Body of pancreas (tissue), 4 donors: ENCODE measurements at regions not wholly inside any gene's neighbourhood (a gene's known extent, or its start where the extent isn't known, plus 50 kb on each side); places are given as distances from the start of the nearest gene placed in this dataset.
"Not testable (repeated sequence)": the region's sequence is repeated elsewhere in the genome, so short reads cannot be mapped to it uniquely, and the experiment has no call there.

Source experiments
- ATAC-seq: fragments of 150-250 bp; one replicate; pipeline ENCODE4 v1.9.1; 2016
- DNase-seq, 4 donors: peaks; one replicate each; pipeline ENCODE4 v3.0.0-alpha.2; 2019
- H3K27ac ChIP-seq, 4 donors: fragments of 200-600 bp; sonication (generic); 1 replicate in 3 of 4; 2 replicates in 1 of 4; pipeline versions ENCODE4 v1.5.1 to v1.6.1; 2016 to 2019; ENCODE audit warnings: mild to moderate bottlenecking in 1 of 4, mixed read lengths in 1 of 4, moderate library complexity in 1 of 4
- H3K27me3 ChIP-seq, 2 donors: fragments of 200-600 bp; sonication (generic); one replicate each; pipeline ENCODE4 v1.6.0; 2016; ENCODE audit warnings: mild to moderate bottlenecking in 1 of 2
- H3K36me3 ChIP-seq, 2 donors: fragments of 200-600 bp; sonication (generic); replicated peaks in 1 of 2; 2 replicates each; pipeline ENCODE4 v1.5.1; 2016; ENCODE audit warnings: low read depth in 2 of 2; ENCODE audit not compliant: insufficient read depth in 1 of 2
- H3K4me1 ChIP-seq: fragments of 200-600 bp; sonication (generic); one replicate; pipeline ENCODE4 v1.6.0; 2016
- H3K4me3 ChIP-seq, 2 donors: fragments of 200-600 bp; sonication (generic); 1 replicate in 1 of 2; 2 replicates in 1 of 2; pipeline ENCODE4 v1.5.1; 2016 to 2019
- H3K9me3 ChIP-seq, 3 donors: fragments of 200-600 bp; sonication (generic); 1 replicate in 2 of 3; 2 replicates in 1 of 3; pipeline ENCODE4 v1.5.1; 2016
- CTCF ChIP-seq, 7 experiments: fragments of 450-650 bp in 4 of 7; fragments of 200-600 bp in 3 of 7; sonication (generic) in 3 of 7; IDR thresholded peaks; one replicate each; pipeline ENCODE4 v1.5.1; 2016 to 2019; ENCODE audit warnings: antibody characterized with exemption in 7 of 7
- POLR2A ChIP-seq, 3 donors: fragments of 450-650 bp; IDR thresholded peaks; one replicate each; pipeline ENCODE4 v1.6.1; 2016; ENCODE audit warnings: antibody characterized with exemption in 3 of 3, mild to moderate bottlenecking in 2 of 3
- WGBS, 2 donors: methylation state at CpG; one replicate each; pipeline ENCODE4 v1.1.5; 2017; 5-methylcytosine and 5-hydroxymethylcytosine counted together
- intact Hi-C: fragments of 100-400 bp; cut with DNase I; formaldehyde crosslinking; loops from one replicate; pipeline ENCODE4 v1.15.1; 2023

DNA sequence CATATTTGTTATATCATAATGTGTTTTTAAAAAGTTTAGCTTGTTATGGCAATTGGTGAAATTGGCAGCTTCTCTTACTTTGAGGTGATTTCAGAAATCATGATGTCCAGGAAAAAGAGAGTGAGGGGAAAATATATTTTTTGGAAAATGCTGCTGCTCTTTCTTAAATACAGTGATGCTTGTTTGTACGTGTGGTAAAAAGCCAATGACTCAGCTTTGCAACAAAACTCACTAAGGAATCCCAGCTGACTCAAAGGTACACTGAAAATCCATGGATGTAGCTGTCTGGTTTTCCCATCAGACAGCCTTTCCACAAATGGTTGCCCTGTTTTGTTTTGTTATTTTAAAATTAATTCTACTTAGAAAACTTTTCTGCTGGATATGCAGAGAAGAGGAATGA, 306.4 kb upstream of the PAPPA start:
- intact Hi-C loops: no loop called here
- Histone ChIP-seq H3K9me3 (no peaks in the 10 kb centered on the region), H3K4me3 (no peak overlapping the region)

GRCh38 chr9:115849679-115850412, 303.7 kb upstream of the PAPPA start:
- no peaks in the 10 kb centered on the region for H3K9me3 ChIP-seq
- H3K4me1 ChIP-seq: no peaks in the 10 kb centered on the region
- no peak for TF ChIP-seq POLR2A (IDR thresholded peaks at IDR 0.05)
- TF ChIP-seq CTCF (IDR thresholded peaks at IDR 0.05): no peak
- H3K27me3 ChIP-seq: no peaks in the 10 kb centered on the region
- no peak overlapping the region for H3K27ac ChIP-seq
- H3K36me3 ChIP-seq: no peaks in the 10 kb centered on the region
- ATAC-seq (no peak), DNase-seq (peak in 1 of 4 donors; percentile 2)
- intact Hi-C loops: no loop called here
- 38 to 68% methylated on average over 3 of the region's 3 CpGs for WGBS, 2 donors
- H3K4me3 ChIP-seq: no peak overlapping the region

More for the DNA sequence above, 306.4 kb upstream of the PAPPA start:
- Histone ChIP-seq H3K36me3 (no peaks in the 10 kb centered on the region), H3K27ac (no peak overlapping the region), H3K4me1 (no peaks in the 10 kb centered on the region), H3K27me3 (no peaks in the 10 kb centered on the region)
- TF ChIP-seq CTCF (IDR thresholded peaks at IDR 0.05): no peak
- no peak for TF ChIP-seq POLR2A (IDR thresholded peaks at IDR 0.05)
- 21 to 38% methylated on average over 1 of the region's 1 CpG for WGBS, 2 donors
- ATAC-seq (no peak), DNase-seq (no peak)

- 27 to 59% methylated on average over 1 of the region's 1 CpG for WGBS, 2 donors
- Histone ChIP-seq H3K27me3 (no peaks in the 10 kb centered on the region), H3K9me3 (no peaks in the 10 kb centered on the region), H3K4me1 (no peaks in the 10 kb centered on the region), H3K36me3 (no peaks in the 10 kb centered on the region), H3K27ac (no peak overlapping the region), H3K4me3 (no peak overlapping the region)
- TF ChIP-seq CTCF (IDR thresholded peaks at IDR 0.05) (no peak), POLR2A (IDR thresholded peaks at IDR 0.05) (no peak)
- intact Hi-C loops: no loop called here
- DNase-seq (peak in 1 of 4 donors; percentile 4), ATAC-seq (no peak)
These were observed 302.9 kb upstream of the PAPPA start for GRCh38 chr9:115850548-115851304.

GRCh38 chr9:115855458-115856133, 298.0 kb upstream of the PAPPA start:
- DNase-seq (no peak), ATAC-seq (no peak)
- Histone ChIP-seq H3K9me3 (no peaks in the 10 kb centered on the region), H3K27me3 (no peaks in the 10 kb centered on the region), H3K36me3 (no peaks in the 10 kb centered on the region), H3K4me1 (no peaks in the 10 kb centered on the region), H3K4me3 (no peak overlapping the region), H3K27ac (no peak overlapping the region)
- TF ChIP-seq CTCF (IDR thresholded peaks at IDR 0.05) (no peak), POLR2A (IDR thresholded peaks at IDR 0.05) (no peak)
- intact Hi-C loops: no loop called here

- not testable (repeated sequence) for ATAC-seq
- 14% methylated on average over 1 of the region's 1 CpG for WGBS, 2 donors
These were observed 295.2 kb upstream of the PAPPA start for GRCh38 chr9:115858421-115858820.

More at GRCh38 chr9:115858421-115858820, 295.2 kb upstream of the PAPPA start:
- H3K36me3 ChIP-seq, H3K27ac ChIP-seq, H3K4me3 ChIP-seq, H3K9me3 ChIP-seq, intact Hi-C loops, H3K4me1 ChIP-seq, H3K27me3 ChIP-seq, DNase-seq: not testable (repeated sequence)
